ENCODE measurements at regions not wholly inside any gene's neighbourhood (a gene's known extent, or its start where the extent isn't known, plus 50 kb on each side); places are given as distances from the start of the nearest gene placed in this dataset.

GRCh38 chr6:74534465-74535211 lies 671.2 kb downstream of the COL12A1 start (continued):
- no peak for TF ChIP-seq ZBTB44 (CRISPR knock-in tag; IDR thresholded peaks at IDR 0.05)
- peak; percentile 70; the same call in 1 of the 2 replicates for TF ChIP-seq KDM3A (CRISPR knock-in tag; IDR thresholded peaks at IDR 0.05; ENCODE audit: low read depth)
- TF ChIP-seq ZNF790 (CRISPR knock-in tag; IDR thresholded peaks at IDR 0.05; ENCODE audit: borderline replicate concordance): no peak
- TF ChIP-seq GATAD1 (CRISPR knock-in tag; IDR thresholded peaks at IDR 0.05): peak; percentile 55; the same call in 1 of the 2 replicates
- TF ChIP-seq CBFB (CRISPR knock-in tag; IDR thresholded peaks at IDR 0.05): 0 out of 2 replicates have a peak, but pooled peaks have one; percentile 41
- TF ChIP-seq ZBTB38 (CRISPR knock-in tag; IDR thresholded peaks at IDR 0.05): no peak
- TF ChIP-seq ZNF761 (CRISPR knock-in tag; conservative IDR thresholded peaks at IDR 0.05): no peak
- no peak for TF ChIP-seq NCOA5 (CRISPR knock-in tag; IDR thresholded peaks at IDR 0.05)
- no peak for TF ChIP-seq ZZZ3 (CRISPR knock-in tag; IDR thresholded peaks at IDR 0.05; ENCODE audit: borderline replicate concordance)
- TF ChIP-seq ZBTB8A (CRISPR knock-in tag; IDR thresholded peaks at IDR 0.05; ENCODE audit: borderline replicate concordance, low read depth): no peak
- TF ChIP-seq ZNF883 (CRISPR knock-in tag; IDR thresholded peaks at IDR 0.05; ENCODE audit: not compliant biosample characterization): no peak
- TF ChIP-seq SRY (CRISPR knock-in tag; IDR thresholded peaks at IDR 0.05): no peak
- peak; percentile 91 for TF ChIP-seq RXRB (CRISPR knock-in tag; IDR thresholded peaks at IDR 0.05; ENCODE audit: borderline replicate concordance)
- TF ChIP-seq ZNF691 (CRISPR knock-in tag; IDR thresholded peaks at IDR 0.05; ENCODE audit: borderline replicate concordance, low read depth): no peak
- TF ChIP-seq ATM (IDR thresholded peaks at IDR 0.05; ENCODE audit: borderline replicate concordance): no peak
- no peak for TF ChIP-seq CC2D1A (CRISPR knock-in tag; IDR thresholded peaks at IDR 0.05)
- TF ChIP-seq ZFP36L2 (CRISPR knock-in tag; IDR thresholded peaks at IDR 0.05): no peak
- TF ChIP-seq ZBTB37 (CRISPR knock-in tag; IDR thresholded peaks at IDR 0.05): no peak
- TF ChIP-seq ZBTB25 (CRISPR knock-in tag; IDR thresholded peaks at IDR 0.05): 0 out of 2 replicates have a peak, but pooled peaks have one; percentile 65
- TF ChIP-seq ZNF839 (CRISPR knock-in tag; IDR thresholded peaks at IDR 0.05; ENCODE audit: borderline replicate concordance): no peak
- no peak for TF ChIP-seq ZNF777 (CRISPR knock-in tag; IDR thresholded peaks at IDR 0.05)
- peak; percentile 30; the same call in 1 of the 2 replicates for TF ChIP-seq GATA4 (IDR thresholded peaks at IDR 0.05; ENCODE audit: borderline replicate concordance, low read depth)
- no peak for TF ChIP-seq FOXC1 (CRISPR knock-in tag; IDR thresholded peaks at IDR 0.05; ENCODE audit: borderline replicate concordance)
- no peak for TF ChIP-seq ZNF674 (CRISPR knock-in tag; IDR thresholded peaks at IDR 0.05; ENCODE audit: low read depth)
- no peak for TF ChIP-seq ZNF362 (CRISPR knock-in tag; IDR thresholded peaks at IDR 0.05; ENCODE audit: borderline replicate concordance)

Data from HepG2 (cell line).